ENCODE measurements at regions not wholly inside any gene's neighbourhood (a gene's known extent, or its start where the extent isn't known, plus 50 kb on each side); places are given as distances from the start of the nearest gene placed in this dataset.

DNA sequence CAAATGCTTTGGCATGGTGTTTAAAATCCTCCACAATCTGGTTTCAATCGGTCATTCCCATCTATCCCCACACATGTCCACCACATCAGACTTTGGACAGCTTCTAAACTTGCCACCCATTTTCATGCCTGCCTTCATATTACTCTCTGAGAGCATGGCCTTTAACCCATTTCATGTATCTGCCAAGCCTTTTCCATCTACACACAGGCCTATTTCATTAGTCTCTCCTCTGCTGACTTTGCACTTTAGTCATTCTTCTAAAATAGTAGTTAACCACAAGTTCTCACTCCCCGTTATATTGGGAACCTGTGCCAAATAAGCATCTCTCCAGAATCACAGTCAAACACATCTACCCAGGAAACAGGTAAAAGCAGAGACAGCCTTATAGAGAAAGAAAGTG is 142.2 kb downstream of the MZT1 start:
- Histone ChIP-seq H3K4me2 (ENCODE audit: low read length) (no peak overlapping the region), H3K9ac (ENCODE audit: low read length) (no peak overlapping the region), H3K36me3 (ENCODE audit: insufficient read depth, low read length) (no peaks in the 10 kb centered on the region), H3K4me1 (ENCODE audit: insufficient read depth, low read length, severe bottlenecking) (no peaks in the 10 kb centered on the region), H3K79me2 (ENCODE audit: insufficient read depth, low read length) (no peaks in the 10 kb centered on the region), H3K4me3 (ENCODE audit: low read depth, low read length, poor library complexity, severe bottlenecking) (no peak overlapping the region), H4K20me1 (ENCODE audit: insufficient read depth, low read length) (no peaks in the 10 kb centered on the region), H3K9me2 (ENCODE audit: low read depth, low read length) (no peaks in the 10 kb centered on the region), H3K9me3 (ENCODE audit: low read length) (no peaks in the 10 kb centered on the region), H3K27me3 (ENCODE audit: insufficient read depth, low read length) (no peaks in the 10 kb centered on the region), H3K27ac (ENCODE audit: low read depth, low read length, poor library complexity, severe bottlenecking) (no peak overlapping the region), H3F3A (ENCODE audit: insufficient read depth, low read length) (no peaks in the 10 kb centered on the region), H2AFZ (ENCODE audit: low read length) (no peak overlapping the region)
- TF ChIP-seq, protein P1, sequence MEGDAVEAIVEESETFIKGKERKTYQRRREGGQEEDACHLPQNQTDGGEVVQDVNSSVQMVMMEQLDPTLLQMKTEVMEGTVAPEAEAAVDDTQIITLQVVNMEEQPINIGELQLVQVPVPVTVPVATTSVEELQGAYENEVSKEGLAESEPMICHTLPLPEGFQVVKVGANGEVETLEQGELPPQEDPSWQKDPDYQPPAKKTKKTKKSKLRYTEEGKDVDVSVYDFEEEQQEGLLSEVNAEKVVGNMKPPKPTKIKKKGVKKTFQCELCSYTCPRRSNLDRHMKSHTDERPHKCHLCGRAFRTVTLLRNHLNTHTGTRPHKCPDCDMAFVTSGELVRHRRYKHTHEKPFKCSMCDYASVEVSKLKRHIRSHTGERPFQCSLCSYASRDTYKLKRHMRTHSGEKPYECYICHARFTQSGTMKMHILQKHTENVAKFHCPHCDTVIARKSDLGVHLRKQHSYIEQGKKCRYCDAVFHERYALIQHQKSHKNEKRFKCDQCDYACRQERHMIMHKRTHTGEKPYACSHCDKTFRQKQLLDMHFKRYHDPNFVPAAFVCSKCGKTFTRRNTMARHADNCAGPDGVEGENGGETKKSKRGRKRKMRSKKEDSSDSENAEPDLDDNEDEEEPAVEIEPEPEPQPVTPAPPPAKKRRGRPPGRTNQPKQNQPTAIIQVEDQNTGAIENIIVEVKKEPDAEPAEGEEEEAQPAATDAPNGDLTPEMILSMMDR (IDR thresholded peaks at IDR 0.05; ENCODE audit: low read length), result no peak
- TF ChIP-seq EZH2 (IDR thresholded peaks at IDR 0.05; ENCODE audit: borderline replicate concordance, low read length), result no peak

DNA sequence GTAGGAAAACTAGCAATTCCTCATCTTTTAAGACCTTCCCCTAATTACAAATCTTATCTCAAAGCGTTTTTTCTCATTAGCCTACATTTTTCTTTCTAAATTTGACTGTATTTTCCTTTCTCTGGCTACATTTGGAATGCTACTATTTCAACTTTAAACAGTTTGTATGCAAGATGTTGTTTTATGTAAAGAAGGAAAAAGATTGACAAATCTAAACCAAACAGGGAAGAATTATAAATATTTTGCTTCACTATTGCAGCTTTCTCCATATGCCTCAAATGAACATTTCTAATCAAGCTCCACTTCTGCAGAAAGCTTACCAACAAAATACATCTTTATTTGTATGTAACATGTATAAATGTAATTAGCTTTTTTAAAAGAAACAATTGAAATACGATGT is 156.2 kb downstream of the MZT1 start:
- H2AFZ ChIP-seq (ENCODE audit: low read length), result no peak overlapping the region
- no peak overlapping the region for H3K9ac ChIP-seq (ENCODE audit: low read length)
- no peaks in the 10 kb centered on the region; the same call in 1 of the 2 replicates for H3K9me3 ChIP-seq (ENCODE audit: low read length)
- no peaks in the 10 kb centered on the region for H3F3A ChIP-seq (ENCODE audit: insufficient read depth, low read length)
- H3K4me1 ChIP-seq (ENCODE audit: insufficient read depth, low read length, severe bottlenecking), result no peaks in the 10 kb centered on the region
- H3K27me3 ChIP-seq (ENCODE audit: insufficient read depth, low read length), result no peaks in the 10 kb centered on the region
- no peaks in the 10 kb centered on the region for H4K20me1 ChIP-seq (ENCODE audit: insufficient read depth, low read length)
- no peaks in the 10 kb centered on the region for H3K79me2 ChIP-seq (ENCODE audit: insufficient read depth, low read length)
- TF ChIP-seq, protein P1 (IDR thresholded peaks at IDR 0.05; ENCODE audit: low read length), result no peak
- TF ChIP-seq EZH2 (IDR thresholded peaks at IDR 0.05; ENCODE audit: borderline replicate concordance, low read length), result no peak
- H3K27ac ChIP-seq (ENCODE audit: low read depth, low read length, poor library complexity, severe bottlenecking), result no peak overlapping the region
- H3K4me3 ChIP-seq (ENCODE audit: low read depth, low read length, poor library complexity, severe bottlenecking), result no peak overlapping the region
- H3K36me3 ChIP-seq (ENCODE audit: insufficient read depth, low read length), result no peaks in the 10 kb centered on the region
- no peaks in the 10 kb centered on the region for H3K9me2 ChIP-seq (ENCODE audit: low read depth, low read length)
- H3K4me2 ChIP-seq (ENCODE audit: low read length), result no peak overlapping the region

DNA sequence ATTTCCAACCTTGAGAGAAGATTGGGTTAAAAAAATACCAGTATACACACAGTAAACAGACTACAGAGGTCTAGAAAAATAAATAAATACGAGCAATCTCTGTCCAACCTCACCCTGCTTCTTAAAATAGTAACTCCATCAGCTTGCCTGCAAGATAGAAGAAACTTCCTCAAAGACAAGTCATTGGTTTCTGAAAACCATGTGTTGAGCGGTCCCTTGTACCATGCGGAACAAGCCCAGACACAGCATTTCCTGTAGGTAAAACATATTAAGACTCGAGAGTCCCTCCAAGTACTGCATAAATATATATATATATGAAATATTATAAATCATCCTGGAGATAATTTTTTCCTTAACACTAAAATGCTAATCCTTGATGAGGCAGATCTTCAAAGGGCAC is 157.4 kb downstream of the MZT1 start:
- Histone ChIP-seq H3K36me3 (ENCODE audit: insufficient read depth, low read length) (no peaks in the 10 kb centered on the region), H3K9me3 (ENCODE audit: low read length) (no peaks in the 10 kb centered on the region), H3K4me2 (ENCODE audit: low read length) (no peak overlapping the region), H2AFZ (ENCODE audit: low read length) (no peak overlapping the region), H4K20me1 (ENCODE audit: insufficient read depth, low read length) (no peaks in the 10 kb centered on the region), H3K79me2 (ENCODE audit: insufficient read depth, low read length) (no peaks in the 10 kb centered on the region), H3K9ac (ENCODE audit: low read length) (no peak overlapping the region), H3F3A (ENCODE audit: insufficient read depth, low read length) (no peaks in the 10 kb centered on the region), H3K9me2 (ENCODE audit: low read depth, low read length) (no peaks in the 10 kb centered on the region), H3K27ac (ENCODE audit: low read depth, low read length, poor library complexity, severe bottlenecking) (no peak overlapping the region), H3K27me3 (ENCODE audit: insufficient read depth, low read length) (no peaks in the 10 kb centered on the region), H3K4me3 (ENCODE audit: low read depth, low read length, poor library complexity, severe bottlenecking) (no peak overlapping the region), H3K4me1 (ENCODE audit: insufficient read depth, low read length, severe bottlenecking) (no peaks in the 10 kb centered on the region)
- TF ChIP-seq, protein P1 (IDR thresholded peaks at IDR 0.05; ENCODE audit: low read length), result no peak
- TF ChIP-seq EZH2 (IDR thresholded peaks at IDR 0.05; ENCODE audit: borderline replicate concordance, low read length), result no peak

All from OCI-LY1 (cell line).